K562 (cell line): ENCODE measurements at regions not wholly inside any gene's neighbourhood (a gene's known extent, or its start where the extent isn't known, plus 50 kb on each side); places are given as distances from the start of the nearest gene placed in this dataset.

Experiments used
- ATAC-seq: fragments of 200-7000 bp; cut with Tn5 transposase; 3 replicates; pipeline ENCODE4 v1.9.1; 2020; ENCODE audit warnings: moderate library complexity
- BruUV-seq: library from RNA; stranded (reverse); fragments of 400-500 nt; replicated peaks from 2 replicates; lab custom pipeline; 2021; lab: Mats Ljungman, UMichigan
- CTCF ChIA-PET: fragments of 300-600 bp; formaldehyde crosslinking; extraction: SDS; loops from one replicate; lab custom pipeline; 2021; ENCODE audit warnings: low intra/inter-chr PET ratio; lab: Yijun Ruan, JAX
- POLR2A ChIA-PET: fragments of 300-600, 350-650 bp; sonication (Branson Sonifier 250); formaldehyde crosslinking; extraction: SDS; loops from one replicate; lab custom pipeline; 2021; ENCODE audit warnings: antibody characterized with exemption, inconsistent platforms; lab: Yijun Ruan, JAX
- DNase-seq, 4 experiments: peaks; one replicate each; pipeline versions ENCODE4 v3.0.0 to v3.0.0-alpha.2; 2011 to 2018; ENCODE audit warnings: low spot score in 3 of 4, mixed read lengths in 3 of 4; ENCODE audit errors: extremely low read depth in 1 of 4
- FAIRE-seq: peaks from 2 replicates; lab custom pipeline; 2011; peaks lifted over from hg19 to GRCh38; lab: Jason Lieb, UNC
- H2AFZ ChIP-seq: 2 replicates; pipeline ENCODE4 v1.6.0; 2011; ENCODE audit warnings: low read depth, low read length, control low read depth, inconsistent platforms
- H3K27ac ChIP-seq: fragments of 200-600 bp; 3 replicates; pipeline ENCODE4 v1.8.0; 2011; ENCODE audit warnings: low read depth, mild to moderate bottlenecking, control low read depth, inconsistent platforms, low read length, moderate library complexity, mixed read lengths; ENCODE audit errors: extremely low read depth
- H3K27me3 ChIP-seq, 2 experiments: fragments of 300-600 bp in 1 of 2; 2 replicates in 1 of 2; 3 replicates in 1 of 2; pipeline versions ENCODE4 v1.6.0 to v1.8.0; 2011; ENCODE audit warnings: inconsistent platforms in 2 of 2, low read length in 2 of 2, mild to moderate bottlenecking in 1 of 2, mixed read lengths in 1 of 2, moderate library complexity in 1 of 2; ENCODE audit not compliant: control insufficient read depth in 2 of 2, insufficient read depth in 2 of 2
- H3K36me3 ChIP-seq: fragments of 300-600 bp; 3 replicates; pipeline ENCODE4 v1.8.0; 2011; ENCODE audit warnings: mild to moderate bottlenecking, low read length, inconsistent platforms; ENCODE audit not compliant: control insufficient read depth, insufficient read depth
- H3K4me1 ChIP-seq, 2 experiments: fragments of 200-600 bp in 1 of 2; replicated peaks in 1 of 2; 2 replicates in 1 of 2; 3 replicates in 1 of 2; pipeline versions ENCODE4 v1.5.1 to v1.8.0; 2011; ENCODE audit warnings: inconsistent platforms in 2 of 2, low read length in 2 of 2, mild to moderate bottlenecking in 1 of 2, mixed read lengths in 1 of 2, moderate library complexity in 1 of 2; ENCODE audit not compliant: control insufficient read depth in 2 of 2, insufficient read depth in 2 of 2
- H3K4me2 ChIP-seq: 2 replicates; pipeline ENCODE4 v1.6.1; 2011; ENCODE audit warnings: low read length, control low read depth, inconsistent platforms, mixed read lengths; ENCODE audit not compliant: insufficient read depth
- H3K4me3 ChIP-seq: fragments of 200-600 bp; sonication (generic), shearing (Covaris generic); 2 replicates; pipeline ENCODE4 v1.5.1; 2016; ENCODE audit warnings: control low read depth, inconsistent platforms
- H3K79me2 ChIP-seq: fragments of 200-600 bp; 3 replicates; pipeline ENCODE4 v1.8.0; 2011; ENCODE audit warnings: low read length, inconsistent platforms; ENCODE audit not compliant: control insufficient read depth, insufficient read depth
- H3K9ac ChIP-seq, 2 experiments: 2 replicates each; pipeline versions ENCODE4 v1.6.0 to v1.6.1; 2011; ENCODE audit warnings: low read depth in 2 of 2, low read length in 2 of 2, control low read depth in 1 of 2, inconsistent platforms in 1 of 2, mild to moderate bottlenecking in 1 of 2, mixed read lengths in 1 of 2; ENCODE audit not compliant: insufficient read depth in 1 of 2
- H3K9me1 ChIP-seq: one replicate; pipeline ENCODE4 v1.6.0; 2011; ENCODE audit warnings: inconsistent platforms, mild to moderate bottlenecking, low read length, moderate library complexity; ENCODE audit not compliant: control insufficient read depth, insufficient read depth
- H3K9me3 ChIP-seq: replicated peaks from 2 replicates; pipeline ENCODE4 v1.5.1; 2011; ENCODE audit warnings: low read depth, low read length, inconsistent platforms; ENCODE audit not compliant: control insufficient read depth, insufficient read depth
- H4K20me1 ChIP-seq: replicated peaks from 2 replicates; pipeline ENCODE4 v1.6.1; 2011; ENCODE audit warnings: low read length, inconsistent platforms, mixed read lengths; ENCODE audit not compliant: control insufficient read depth, insufficient read depth
- BMI1 ChIP-seq: fragments of 150-350 bp; IDR thresholded peaks from 2 replicates; pipeline ENCODE4 v1.6.1; 2014; ENCODE audit warnings: low read length
- JUN ChIP-seq, 2 experiments: sonication (generic) in 1 of 2; formaldehyde crosslinking in 1 of 2; IDR thresholded peaks; 2 replicates each; pipeline versions ENCODE4 v1.6.1 to v1.8.0; 2012 to 2022; ENCODE audit warnings: borderline replicate concordance in 2 of 2, mild to moderate bottlenecking in 2 of 2, improper control_type of control experiment in 1 of 2, low read depth in 1 of 2, low read length in 1 of 2, missing genetic modification reagents in 1 of 2
- NRF1 ChIP-seq, 2 experiments: fragments of 450-650 bp; IDR thresholded peaks in 1 of 2; conservative IDR thresholded peaks in 1 of 2; 2 replicates each; pipeline ENCODE4 v1.6.1; 2014; ENCODE audit warnings: mild to moderate bottlenecking in 2 of 2
- SUPT5H ChIP-seq: fragments of 450-650 bp; IDR thresholded peaks from 2 replicates; pipeline ENCODE4 v1.6.1; 2016
- ZEB2 ChIP-seq: fragments of 450-650 bp; IDR thresholded peaks from 2 replicates; pipeline ENCODE4 v1.6.1; 2016
- ZNF436 ChIP-seq: fragments of 250-450, 450-650 bp; sonication (Bioruptor Pico); formaldehyde crosslinking; IDR thresholded peaks from 2 replicates; pipeline ENCODE4 v1.7.0; 2020; ENCODE audit warnings: mild to moderate bottlenecking
- WGBS: fragments of 100-300 bp; shearing (Covaris generic); methylation state at CpG from one replicate; pipeline ENCODE4 v1.1.6; 2016; ENCODE audit warnings: low coverage, mixed read lengths; ENCODE audit not compliant: insufficient coverage; ENCODE audit errors: missing lambda C conversion rate; 5-methylcytosine and 5-hydroxymethylcytosine counted together
- in situ Hi-C: fragments of 300-500 bp; cut with MboI; formaldehyde crosslinking; loops from 4 replicates; pipeline ENCODE4 v1.15.0; 2018; ENCODE audit warnings: inconsistent platforms, mixed read lengths
- intact Hi-C: fragments of 100-400 bp; cut with micrococcal nuclease; formaldehyde crosslinking; loops from 2 replicates; pipeline ENCODE4 v1.14.2; 2022
- TF ChIP-seq, protein P1 (sequence below): fragments of 450-650 bp; IDR thresholded peaks from 2 replicates; pipeline ENCODE4 v1.6.1; 2016; ENCODE audit warnings: mild to moderate bottlenecking

DNA sequence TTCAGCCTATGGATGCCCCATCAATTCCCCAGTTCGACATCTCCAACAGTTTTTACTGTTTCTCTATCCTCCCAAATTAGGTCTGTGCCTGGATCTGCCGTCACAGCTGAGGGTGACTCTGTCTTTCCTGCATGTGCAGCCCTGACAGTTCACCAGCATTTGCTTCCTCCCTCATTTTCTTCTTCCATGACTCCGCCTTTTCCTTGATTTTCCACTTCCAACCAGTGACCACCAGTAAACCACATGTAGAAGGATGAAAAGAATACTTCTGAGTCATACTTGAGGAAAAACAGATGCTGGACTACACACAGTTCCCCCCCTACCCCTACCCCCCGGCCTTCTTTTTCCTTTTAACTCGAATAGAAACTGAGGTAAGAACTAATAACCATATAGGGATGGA, 311.8 kb upstream of the POM121L12 start:
- ChIA-PET CTCF (no interaction called here), POLR2A (no interaction called here)
- no peak overlapping the region for H3K4me2 ChIP-seq
- no peak overlapping the region for H3K27ac ChIP-seq
- H3K9me3 ChIP-seq = no peaks in the 10 kb centered on the region
- no peak overlapping the region for H2AFZ ChIP-seq
- no peaks in the 10 kb centered on the region for H3K27me3 ChIP-seq
- ATAC-seq (no peak), DNase-seq (no peak), FAIRE-seq (no peak)
- no peaks in the 10 kb centered on the region for H3K9me1 ChIP-seq
- no peaks in the 10 kb centered on the region for H4K20me1 ChIP-seq
- no TSS peak for BruUV-seq
- intact Hi-C loops = no loop called here
- no peak overlapping the region for H3K4me3 ChIP-seq
- no peaks in the 10 kb centered on the region for H3K36me3 ChIP-seq
- H3K4me1 ChIP-seq = no peaks in the 10 kb centered on the region
- no peak for TF ChIP-seq ZNF436 (CRISPR knock-in tag)
- TF ChIP-seq JUN (IDR thresholded peaks at IDR 0.05; ENCODE audit: borderline replicate concordance, low read depth, low read length) = no peak
- no peak for TF ChIP-seq JUN (CRISPR knock-in tag; IDR thresholded peaks at IDR 0.05; ENCODE audit: borderline replicate concordance)
- no peak for TF ChIP-seq BMI1
- no peak for TF ChIP-seq ZEB2
- TF ChIP-seq SUPT5H = no peak
- no peak for TF ChIP-seq NRF1 (conservative IDR thresholded peaks at IDR 0.05 in 1 of 2, IDR thresholded peaks at IDR 0.05 in 1 of 2)
- TF ChIP-seq, protein P1, sequence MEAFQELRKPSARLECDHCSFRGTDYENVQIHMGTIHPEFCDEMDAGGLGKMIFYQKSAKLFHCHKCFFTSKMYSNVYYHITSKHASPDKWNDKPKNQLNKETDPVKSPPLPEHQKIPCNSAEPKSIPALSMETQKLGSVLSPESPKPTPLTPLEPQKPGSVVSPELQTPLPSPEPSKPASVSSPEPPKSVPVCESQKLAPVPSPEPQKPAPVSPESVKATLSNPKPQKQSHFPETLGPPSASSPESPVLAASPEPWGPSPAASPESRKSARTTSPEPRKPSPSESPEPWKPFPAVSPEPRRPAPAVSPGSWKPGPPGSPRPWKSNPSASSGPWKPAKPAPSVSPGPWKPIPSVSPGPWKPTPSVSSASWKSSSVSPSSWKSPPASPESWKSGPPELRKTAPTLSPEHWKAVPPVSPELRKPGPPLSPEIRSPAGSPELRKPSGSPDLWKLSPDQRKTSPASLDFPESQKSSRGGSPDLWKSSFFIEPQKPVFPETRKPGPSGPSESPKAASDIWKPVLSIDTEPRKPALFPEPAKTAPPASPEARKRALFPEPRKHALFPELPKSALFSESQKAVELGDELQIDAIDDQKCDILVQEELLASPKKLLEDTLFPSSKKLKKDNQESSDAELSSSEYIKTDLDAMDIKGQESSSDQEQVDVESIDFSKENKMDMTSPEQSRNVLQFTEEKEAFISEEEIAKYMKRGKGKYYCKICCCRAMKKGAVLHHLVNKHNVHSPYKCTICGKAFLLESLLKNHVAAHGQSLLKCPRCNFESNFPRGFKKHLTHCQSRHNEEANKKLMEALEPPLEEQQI = no peak
- WGBS = 0% methylated on average over 3 of the region's 5 CpGs
- no peak overlapping the region for H3K9ac ChIP-seq
- in situ Hi-C loops = no loop called here
- no peaks in the 10 kb centered on the region for H3K79me2 ChIP-seq
